Thyroid gland (tissue), 4 donors: ENCODE measurements at regions not wholly inside any gene's neighbourhood (a gene's known extent, or its start where the extent isn't known, plus 50 kb on each side); places are given as distances from the start of the nearest gene placed in this dataset.

ENCODE experiments used
- DNase-seq, 2 donors: peaks; one replicate each; pipeline ENCODE4 v3.0.0-alpha.2; 2019
- H3K27ac ChIP-seq, 3 donors: fragments of 200-600 bp; sonication (generic); 1 replicate in 2 of 3; 2 replicates in 1 of 3; pipeline ENCODE4 v1.5.1; 2016 to 2019; ENCODE audit warnings: mild to moderate bottlenecking in 1 of 3, moderate library complexity in 1 of 3
- H3K27me3 ChIP-seq: fragments of 200-600 bp; sonication (generic); one replicate; pipeline ENCODE4 v1.5.1; 2019
- H3K36me3 ChIP-seq, 2 donors: fragments of 200-600 bp; sonication (generic); one replicate each; pipeline ENCODE4 v1.5.1; 2016 to 2019
- H3K4me1 ChIP-seq, 2 donors: fragments of 200-600 bp; sonication (generic); one replicate each; pipeline ENCODE4 v1.5.1; 2017 to 2019
- H3K4me3 ChIP-seq, 3 donors: fragments of 200-600 bp; sonication (generic); replicated peaks in 1 of 3; 1 replicate in 2 of 3; 2 replicates in 1 of 3; pipeline ENCODE4 v1.5.1; 2016; ENCODE audit warnings: mild to moderate bottlenecking in 1 of 3
- H3K9me3 ChIP-seq: fragments of 200-600 bp; sonication (generic); one replicate; pipeline ENCODE4 v1.5.1; 2017
- POLR2A ChIP-seq, 2 donors: fragments of 450-650 bp; IDR thresholded peaks; one replicate each; pipeline ENCODE4 v1.6.1; 2017; ENCODE audit warnings: antibody characterized with exemption in 2 of 2, mild to moderate bottlenecking in 2 of 2, moderate library complexity in 1 of 2
- WGBS, 2 donors: methylation state at CpG; one replicate each; pipeline ENCODE4 v1.1.5; 2017; 5-methylcytosine and 5-hydroxymethylcytosine counted together
- intact Hi-C: fragments of 100-400 bp; cut with DNase I; formaldehyde crosslinking; loops from one replicate; pipeline ENCODE4 v1.15.1; 2023
- TF ChIP-seq, protein P1 (sequence below), 6 experiments: fragments of 200-600 bp in 3 of 6; fragments of 450-650 bp in 3 of 6; sonication (generic) in 3 of 6; IDR thresholded peaks; one replicate each; pipeline ENCODE4 v1.5.1; 2016 to 2019; ENCODE audit warnings: antibody characterized with exemption in 6 of 6, mild to moderate bottlenecking in 2 of 6, inconsistent platforms in 1 of 6, moderate library complexity in 1 of 6

DNA sequence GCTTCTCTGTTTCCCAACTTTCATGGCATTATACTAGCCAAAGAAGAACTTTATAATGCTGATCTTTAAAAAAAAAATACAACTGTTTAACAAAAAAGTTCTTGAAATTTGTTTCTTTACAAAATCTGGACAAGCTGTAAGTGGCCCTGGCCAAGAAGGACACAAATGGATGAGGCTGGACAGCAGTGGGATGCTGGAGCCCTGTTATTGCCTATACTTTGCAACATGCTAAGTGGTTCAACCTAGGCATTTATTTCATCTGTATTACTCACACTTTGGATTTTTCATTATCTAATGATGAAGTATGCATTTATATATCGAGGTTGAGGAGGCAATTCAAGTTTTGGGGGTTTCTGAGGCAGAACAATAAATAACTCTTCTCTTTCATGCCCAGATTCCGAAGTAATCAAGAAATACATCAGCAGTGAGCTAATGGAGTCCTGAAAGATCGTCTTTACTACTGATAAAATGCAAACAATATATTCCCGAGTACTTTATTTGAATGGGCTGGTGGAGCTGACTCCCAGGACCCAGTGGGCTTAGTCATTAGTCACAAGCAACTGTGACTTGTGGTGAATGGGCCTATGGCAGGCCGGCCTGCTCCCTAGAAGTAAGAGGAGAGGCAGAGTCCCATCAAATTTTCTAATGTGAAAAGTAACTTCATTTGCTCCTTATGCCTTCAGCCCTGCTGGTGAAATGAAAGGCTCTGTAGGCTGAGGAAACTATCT, 177.3 kb upstream of the DPH6 start:
- intact Hi-C loops = no loop called here
- H3K4me3 ChIP-seq = no peak overlapping the region
- no peaks in the 10 kb centered on the region for H3K36me3 ChIP-seq
- no peaks in the 10 kb centered on the region for H3K9me3 ChIP-seq
- H3K4me1 ChIP-seq = no peaks in the 10 kb centered on the region
- WGBS, 2 donors = 81 to 82% methylated on average over 5 of the region's 5 CpGs
- TF ChIP-seq POLR2A (IDR thresholded peaks at IDR 0.05) = no peak
- TF ChIP-seq, protein P1, sequence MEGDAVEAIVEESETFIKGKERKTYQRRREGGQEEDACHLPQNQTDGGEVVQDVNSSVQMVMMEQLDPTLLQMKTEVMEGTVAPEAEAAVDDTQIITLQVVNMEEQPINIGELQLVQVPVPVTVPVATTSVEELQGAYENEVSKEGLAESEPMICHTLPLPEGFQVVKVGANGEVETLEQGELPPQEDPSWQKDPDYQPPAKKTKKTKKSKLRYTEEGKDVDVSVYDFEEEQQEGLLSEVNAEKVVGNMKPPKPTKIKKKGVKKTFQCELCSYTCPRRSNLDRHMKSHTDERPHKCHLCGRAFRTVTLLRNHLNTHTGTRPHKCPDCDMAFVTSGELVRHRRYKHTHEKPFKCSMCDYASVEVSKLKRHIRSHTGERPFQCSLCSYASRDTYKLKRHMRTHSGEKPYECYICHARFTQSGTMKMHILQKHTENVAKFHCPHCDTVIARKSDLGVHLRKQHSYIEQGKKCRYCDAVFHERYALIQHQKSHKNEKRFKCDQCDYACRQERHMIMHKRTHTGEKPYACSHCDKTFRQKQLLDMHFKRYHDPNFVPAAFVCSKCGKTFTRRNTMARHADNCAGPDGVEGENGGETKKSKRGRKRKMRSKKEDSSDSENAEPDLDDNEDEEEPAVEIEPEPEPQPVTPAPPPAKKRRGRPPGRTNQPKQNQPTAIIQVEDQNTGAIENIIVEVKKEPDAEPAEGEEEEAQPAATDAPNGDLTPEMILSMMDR (IDR thresholded peaks at IDR 0.05) = no peak
- no peaks in the 10 kb centered on the region for H3K27me3 ChIP-seq
- no peak for DNase-seq
- no peak overlapping the region for H3K27ac ChIP-seq

DNA sequence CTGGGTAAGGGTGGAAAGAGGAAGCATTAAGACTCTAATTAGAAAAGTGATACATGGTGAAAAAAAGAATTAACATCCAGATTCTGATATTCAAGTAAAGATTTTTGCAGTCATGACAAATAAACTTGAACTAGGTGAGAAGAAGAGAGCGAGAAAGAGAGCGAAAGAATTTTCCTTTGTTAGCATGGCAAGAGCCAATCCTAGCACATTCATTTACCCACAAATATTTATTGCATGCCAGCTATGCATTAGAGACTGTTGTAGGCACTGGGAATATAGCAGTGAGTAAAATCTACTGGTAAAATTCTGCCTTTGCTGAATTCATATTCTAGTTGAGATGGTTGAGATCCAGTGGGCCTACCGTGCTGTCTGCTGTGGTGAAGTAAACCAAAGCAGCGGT, 177.9 kb upstream of the DPH6 start:
- Histone ChIP-seq H3K4me1 (no peaks in the 10 kb centered on the region), H3K36me3 (no peaks in the 10 kb centered on the region), H3K4me3 (no peak overlapping the region), H3K27me3 (no peaks in the 10 kb centered on the region), H3K9me3 (no peaks in the 10 kb centered on the region), H3K27ac (no peak overlapping the region)
- WGBS, 2 donors = 95 to 97% methylated on average over 4 of the region's 4 CpGs
- no peak for DNase-seq
- intact Hi-C loops = no loop called here
- no peak for TF ChIP-seq POLR2A (IDR thresholded peaks at IDR 0.05)
- TF ChIP-seq, protein P1 (IDR thresholded peaks at IDR 0.05) = no peak

DNA sequence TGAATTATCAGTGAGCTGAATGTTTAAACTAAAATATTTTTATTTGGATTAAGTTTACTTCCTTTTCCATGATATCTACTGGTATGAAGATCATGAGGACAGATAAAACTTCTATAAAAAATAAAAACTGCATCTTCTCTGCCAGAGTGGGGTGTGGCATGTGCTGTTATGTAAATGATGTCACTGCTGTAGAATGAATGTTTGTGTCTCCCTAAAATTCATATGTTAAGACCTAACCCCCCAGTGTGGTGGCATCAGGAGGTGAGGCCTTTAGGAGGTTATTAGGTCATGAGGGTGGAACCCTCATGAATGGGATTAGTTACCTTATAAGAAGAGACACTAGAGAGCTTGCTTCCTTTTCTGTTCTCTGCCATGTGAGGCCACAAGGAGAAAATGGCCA, 178.7 kb upstream of the DPH6 start:
- intact Hi-C loops = no loop called here
- Histone ChIP-seq H3K9me3 (no peaks in the 10 kb centered on the region), H3K36me3 (no peaks in the 10 kb centered on the region), H3K4me1 (no peaks in the 10 kb centered on the region), H3K27ac (no peak overlapping the region), H3K27me3 (no peaks in the 10 kb centered on the region), H3K4me3 (no peak overlapping the region)
- no peak for DNase-seq
- TF ChIP-seq, protein P1 (IDR thresholded peaks at IDR 0.05) = no peak
- TF ChIP-seq POLR2A (IDR thresholded peaks at IDR 0.05) = no peak

DNA sequence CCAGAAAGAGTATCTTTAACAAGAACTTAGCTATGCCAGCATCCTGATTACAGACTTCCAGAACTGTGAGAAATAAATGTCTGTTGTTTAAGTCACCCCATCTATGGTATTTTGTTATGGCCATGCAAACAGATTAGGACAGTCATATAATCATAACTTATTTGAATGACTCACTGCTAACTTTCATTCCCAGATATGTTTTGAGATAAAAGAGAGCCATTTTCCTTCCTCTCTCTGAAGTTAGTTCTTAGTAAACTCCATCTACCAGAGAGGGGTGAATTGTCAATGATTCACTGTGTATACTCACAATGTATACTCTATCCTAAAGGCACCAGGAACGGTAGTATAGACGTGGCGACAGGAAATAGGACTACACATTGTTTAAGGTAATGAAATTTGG, 179.4 kb upstream of the DPH6 start:
- Histone ChIP-seq H3K9me3 (no peaks in the 10 kb centered on the region), H3K27ac (no peak overlapping the region), H3K4me3 (no peak overlapping the region), H3K36me3 (no peaks in the 10 kb centered on the region), H3K27me3 (no peaks in the 10 kb centered on the region), H3K4me1 (no peaks in the 10 kb centered on the region)
- DNase-seq = no peak
- no peak for TF ChIP-seq POLR2A (IDR thresholded peaks at IDR 0.05)
- TF ChIP-seq, protein P1 (IDR thresholded peaks at IDR 0.05) = no peak
- 96% methylated on average over 3 of the region's 3 CpGs for WGBS, 2 donors
- intact Hi-C loops = no loop called here

DNA sequence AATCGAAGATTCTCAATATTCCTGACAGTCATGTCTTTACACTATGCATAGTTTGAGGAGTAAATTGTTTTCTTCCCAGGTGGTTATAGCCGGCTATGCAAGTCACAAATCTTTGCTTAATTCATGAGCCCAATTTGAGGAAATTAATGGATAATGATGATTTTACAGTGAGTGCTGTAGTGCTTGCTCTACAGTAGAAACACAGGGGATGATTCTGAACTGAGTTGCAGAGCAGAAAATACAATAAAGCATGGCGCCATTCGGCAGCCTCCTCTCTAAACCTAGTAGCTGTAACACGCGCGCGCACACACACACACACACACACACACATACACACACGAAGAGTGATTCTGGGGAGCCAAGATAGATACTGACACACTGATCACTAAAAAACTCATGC, 181.7 kb upstream of the DPH6 start:
- no peak for DNase-seq
- intact Hi-C loops = no loop called here
- Histone ChIP-seq H3K9me3 (no peaks in the 10 kb centered on the region), H3K36me3 (no peaks in the 10 kb centered on the region), H3K27ac (no peak overlapping the region), H3K4me1 (no peaks in the 10 kb centered on the region), H3K27me3 (no peaks in the 10 kb centered on the region), H3K4me3 (no peak overlapping the region)
- TF ChIP-seq, protein P1 (IDR thresholded peaks at IDR 0.05) = no peak
- TF ChIP-seq POLR2A (IDR thresholded peaks at IDR 0.05) = no peak
- WGBS, 2 donors = 92 to 93% methylated on average over 9 of the region's 9 CpGs
